Sigmoid colon (tissue), 6 donors: ENCODE measurements at regions not wholly inside any gene's neighbourhood (a gene's known extent, or its start where the extent isn't known, plus 50 kb on each side); places are given as distances from the start of the nearest gene placed in this dataset.

Experiments used
- DNase-seq: peaks from one replicate; pipeline ENCODE4 v3.0.0-alpha.2; 2019
- H3K27ac ChIP-seq, 4 donors: fragments of 200-600 bp; sonication (generic); one replicate each; pipeline ENCODE4 v1.5.1; 2016 to 2019; ENCODE audit warnings: mild to moderate bottlenecking in 1 of 4
- H3K27me3 ChIP-seq, 3 donors: fragments of 200-600 bp; sonication (generic); one replicate each; pipeline ENCODE4 v1.5.1; 2019; ENCODE audit warnings: mild to moderate bottlenecking in 1 of 3
- H3K36me3 ChIP-seq, 4 donors: fragments of 200-600 bp; sonication (generic); one replicate each; pipeline ENCODE4 v1.5.1; 2016 to 2019
- H3K4me1 ChIP-seq, 4 donors: fragments of 200-600 bp; sonication (generic); one replicate each; pipeline ENCODE4 v1.5.1; 2017 to 2019
- H3K4me3 ChIP-seq, 4 donors: fragments of 200-600 bp; sonication (generic); one replicate each; pipeline ENCODE4 v1.5.1; 2017 to 2019; ENCODE audit warnings: mild to moderate bottlenecking in 2 of 4, moderate library complexity in 1 of 4
- H3K9me3 ChIP-seq, 4 donors: fragments of 200-600 bp in 3 of 4; sonication (generic) in 3 of 4; one replicate each; pipeline versions ENCODE4 v1.5.1 to v1.6.1; 2013 to 2019
- CTCF ChIP-seq, 4 experiments: fragments of 450-650 bp in 3 of 4; fragments of 200-600 bp in 1 of 4; IDR thresholded peaks; one replicate each; pipeline ENCODE4 v1.5.1; 2016 to 2019; ENCODE audit warnings: antibody characterized with exemption in 4 of 4, mild to moderate bottlenecking in 3 of 4, moderate library complexity in 2 of 4
- EP300 ChIP-seq, 4 donors: sonication (generic); formaldehyde crosslinking; IDR thresholded peaks; one replicate each; pipeline ENCODE4 v1.6.1; 2017; ENCODE audit warnings: antibody characterized with exemption in 4 of 4
- POLR2A ChIP-seq, 2 donors: fragments of 450-650 bp; IDR thresholded peaks; one replicate each; pipeline ENCODE4 v1.6.1; 2016; ENCODE audit warnings: antibody characterized with exemption in 2 of 2, mild to moderate bottlenecking in 2 of 2, moderate library complexity in 2 of 2
- POLR2AphosphoS5 ChIP-seq, 4 donors: sonication (generic); formaldehyde crosslinking; IDR thresholded peaks; one replicate each; pipeline ENCODE4 v1.6.1; 2017; ENCODE audit warnings: antibody characterized with exemption in 4 of 4
- WGBS, 2 donors: extraction: QIAGEN DNeasy Blood & Tissue Kit; methylation state at CpG; one replicate each; pipeline ENCODE4 v1.1.7; 2013; 5-methylcytosine and 5-hydroxymethylcytosine counted together
- intact Hi-C: fragments of 100-400 bp; cut with DNase I; formaldehyde crosslinking; loops from one replicate; pipeline ENCODE4 v1.15.1; 2023
- donor health status: healthy with polysubstance abuse.
- donor health status: healthy.

GRCh38 chr13:110046811-110047210 lies 260.1 kb downstream of the COL4A1 start:
- 60 to 82% methylated on average over 4 of the region's 4 CpGs for WGBS, 2 donors
- DNase-seq: no peak
- Histone ChIP-seq H3K9me3 (no peaks in the 10 kb centered on the region), H3K4me3 (no peak overlapping the region), H3K27ac (no peak overlapping the region), H3K36me3 (no peaks in the 10 kb centered on the region), H3K27me3 (no peaks in the 10 kb centered on the region), H3K4me1 (peaks cover 0 to 8% (median 4%) of the 10 kb centered on the region in 4 donors)
- intact Hi-C loops: no loop called here
- no peak for TF ChIP-seq POLR2AphosphoS5 (IDR thresholded peaks at IDR 0.05)
- TF ChIP-seq CTCF (IDR thresholded peaks at IDR 0.05): no peak
- TF ChIP-seq POLR2A (IDR thresholded peaks at IDR 0.05): no peak
- no peak for TF ChIP-seq EP300 (IDR thresholded peaks at IDR 0.05)

GRCh38 chr13:110045919-110046318 lies 259.5 kb upstream of the IRS2 start:
- Histone ChIP-seq H3K9me3 (no peaks in the 10 kb centered on the region), H3K4me3 (no peak overlapping the region), H3K27ac (no peak overlapping the region), H3K36me3 (no peaks in the 10 kb centered on the region), H3K27me3 (no peaks in the 10 kb centered on the region), H3K4me1 (peaks cover 0 to 8% (median 4%) of the 10 kb centered on the region in 4 donors)
- TF ChIP-seq EP300 (IDR thresholded peaks at IDR 0.05) (no peak), POLR2A (IDR thresholded peaks at IDR 0.05) (no peak), POLR2AphosphoS5 (IDR thresholded peaks at IDR 0.05) (no peak), CTCF (IDR thresholded peaks at IDR 0.05) (no peak)
- intact Hi-C loops: no loop called here
- DNase-seq: no peak
- WGBS, 2 donors: 80 to 88% methylated on average over 5 of the region's 5 CpGs

GRCh38 chr13:110045202-110045601 lies 258.8 kb upstream of the IRS2 start:
- TF ChIP-seq EP300 (IDR thresholded peaks at IDR 0.05): no peak
- no peak for TF ChIP-seq POLR2AphosphoS5 (IDR thresholded peaks at IDR 0.05)
- no peak for TF ChIP-seq POLR2A (IDR thresholded peaks at IDR 0.05)
- no peak for TF ChIP-seq CTCF (IDR thresholded peaks at IDR 0.05)
- WGBS, 2 donors: 92% methylated on average over 10 of the region's 10 CpGs
- Histone ChIP-seq H3K36me3 (no peaks in the 10 kb centered on the region), H3K27ac (no peak overlapping the region), H3K4me1 (peaks cover 0 to 8% (median 4%) of the 10 kb centered on the region in 4 donors), H3K4me3 (no peak overlapping the region), H3K9me3 (no peaks in the 10 kb centered on the region), H3K27me3 (no peaks in the 10 kb centered on the region)
- intact Hi-C loops: no loop called here
- DNase-seq: no peak

- Histone ChIP-seq H3K27ac (no peak overlapping the region), H3K4me1 (peaks cover 0 to 8% (median 4%) of the 10 kb centered on the region in 4 donors), H3K27me3 (no peaks in the 10 kb centered on the region), H3K36me3 (no peaks in the 10 kb centered on the region), H3K9me3 (no peaks in the 10 kb centered on the region), H3K4me3 (no peak overlapping the region)
- TF ChIP-seq CTCF (IDR thresholded peaks at IDR 0.05): no peak
- TF ChIP-seq EP300 (IDR thresholded peaks at IDR 0.05): no peak
- WGBS, 2 donors: 64 to 66% methylated on average over 15 of the region's 15 CpGs
- DNase-seq: no peak
- intact Hi-C loops: no loop called here
Measured at GRCh38 chr13:110044551-110045111, 258.2 kb upstream of the IRS2 start.
